ENCODE measurements at regions not wholly inside any gene's neighbourhood (a gene's known extent, or its start where the extent isn't known, plus 50 kb on each side); places are given as distances from the start of the nearest gene placed in this dataset.

DNA sequence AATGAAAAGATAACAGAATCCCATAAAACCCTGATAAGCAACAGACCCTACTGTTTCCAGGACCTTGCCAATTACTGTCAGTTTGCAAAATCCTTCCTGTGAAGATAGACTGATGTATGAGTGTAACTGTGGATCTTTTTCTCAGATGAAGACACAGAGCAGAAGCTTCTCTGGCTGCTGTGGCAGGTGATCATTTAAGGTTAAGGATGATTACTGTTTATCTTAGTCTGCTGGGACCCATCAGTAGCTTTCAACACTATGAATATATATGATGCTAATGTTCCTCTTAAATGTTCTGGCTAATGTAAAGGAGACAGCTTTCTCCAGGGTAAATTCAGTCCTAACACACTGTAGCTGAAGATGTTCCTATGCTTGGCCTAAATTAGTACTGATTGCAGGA lies 56.0 kb upstream of the CTTNBP2 start:
- no peak for DNase-seq (ENCODE audit: low read depth)

DNA sequence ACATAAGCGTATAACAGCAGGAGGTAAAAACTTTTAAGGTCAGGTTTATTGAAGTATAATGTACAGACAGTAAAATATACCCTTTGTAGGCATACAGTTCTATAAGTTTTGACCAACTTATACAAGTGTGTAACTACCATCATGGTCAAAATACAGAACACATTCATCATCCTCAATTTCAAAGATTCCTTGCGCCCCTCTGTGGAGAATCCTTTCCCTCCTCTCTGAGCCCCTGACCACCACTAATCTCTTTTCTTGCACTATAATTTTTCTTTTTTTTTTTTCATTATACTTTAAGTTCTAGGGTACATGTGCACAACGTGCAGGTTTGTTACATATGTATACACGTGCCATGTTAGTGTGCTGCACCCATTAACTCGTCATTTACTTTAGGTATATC lies 58.1 kb upstream of the CTTNBP2 start:
- no peak for DNase-seq (ENCODE audit: low read depth)

DNA sequence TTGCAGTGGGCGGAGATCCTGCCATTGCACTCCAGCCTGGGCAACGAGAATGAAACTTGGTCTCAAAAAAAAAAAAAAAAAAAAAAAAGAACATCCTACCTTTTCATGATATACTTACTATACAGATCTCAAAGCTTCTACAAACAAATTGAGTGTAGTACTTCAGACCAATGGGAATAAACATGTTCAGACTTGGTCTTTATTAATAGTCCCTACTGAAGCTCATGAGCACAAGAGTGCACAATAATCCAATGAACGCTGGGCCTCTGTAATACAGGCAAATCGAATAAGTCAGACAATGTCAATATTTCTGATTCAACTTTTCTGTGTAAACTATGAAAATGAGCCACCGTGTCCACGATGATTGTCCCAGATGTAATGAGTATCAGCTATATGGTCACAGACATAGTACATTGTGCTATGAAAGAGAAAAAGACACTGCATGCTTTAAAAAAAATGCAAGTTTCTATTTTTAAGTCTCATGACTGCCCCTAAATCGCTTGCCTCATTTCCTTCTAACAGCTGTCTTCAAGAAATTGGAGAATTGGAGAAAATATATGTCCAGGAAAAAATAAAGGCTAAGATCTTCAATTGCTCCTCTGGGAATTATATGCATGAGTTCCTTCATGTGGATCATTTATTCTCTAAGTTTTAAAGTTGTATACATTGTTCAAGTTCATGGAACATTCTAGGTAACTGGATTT lies 64.0 kb upstream of the CTTNBP2 start:
- no peak for DNase-seq (ENCODE audit: low read depth)

DNA sequence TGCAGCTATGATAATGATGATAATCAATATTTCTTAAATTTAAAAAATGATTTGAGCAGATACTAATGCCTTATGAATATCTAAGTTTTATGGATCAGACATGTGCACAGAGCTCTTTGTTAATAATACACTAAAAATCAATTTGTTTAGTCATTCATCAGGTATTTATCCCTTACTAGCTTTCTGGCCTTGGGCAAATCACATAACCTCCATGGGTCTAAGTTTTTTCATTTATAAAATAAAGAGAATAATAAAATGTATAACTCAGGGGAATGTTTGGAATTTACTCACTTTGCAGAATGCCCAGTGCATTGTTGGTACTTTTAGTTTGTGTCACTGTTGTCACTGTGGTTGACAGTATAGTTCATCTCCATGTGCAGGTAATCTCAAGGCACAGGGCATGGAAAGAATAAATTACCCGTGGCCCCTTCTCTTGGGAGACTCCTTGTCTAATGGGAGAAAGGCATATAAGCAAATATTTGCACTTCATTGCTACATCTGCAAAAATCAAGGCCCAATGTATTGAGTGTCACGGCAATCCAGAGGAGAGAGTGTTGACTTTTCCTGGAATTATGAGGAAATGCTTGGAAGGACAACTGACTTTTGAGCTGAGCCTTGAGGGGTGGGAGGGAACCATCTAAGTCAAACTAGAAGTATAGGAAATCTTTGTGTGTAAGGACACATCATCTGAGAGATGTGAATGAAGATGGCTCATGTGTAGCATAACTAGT lies 64.7 kb upstream of the CTTNBP2 start:
- no peak for DNase-seq (ENCODE audit: low read depth)

DNA sequence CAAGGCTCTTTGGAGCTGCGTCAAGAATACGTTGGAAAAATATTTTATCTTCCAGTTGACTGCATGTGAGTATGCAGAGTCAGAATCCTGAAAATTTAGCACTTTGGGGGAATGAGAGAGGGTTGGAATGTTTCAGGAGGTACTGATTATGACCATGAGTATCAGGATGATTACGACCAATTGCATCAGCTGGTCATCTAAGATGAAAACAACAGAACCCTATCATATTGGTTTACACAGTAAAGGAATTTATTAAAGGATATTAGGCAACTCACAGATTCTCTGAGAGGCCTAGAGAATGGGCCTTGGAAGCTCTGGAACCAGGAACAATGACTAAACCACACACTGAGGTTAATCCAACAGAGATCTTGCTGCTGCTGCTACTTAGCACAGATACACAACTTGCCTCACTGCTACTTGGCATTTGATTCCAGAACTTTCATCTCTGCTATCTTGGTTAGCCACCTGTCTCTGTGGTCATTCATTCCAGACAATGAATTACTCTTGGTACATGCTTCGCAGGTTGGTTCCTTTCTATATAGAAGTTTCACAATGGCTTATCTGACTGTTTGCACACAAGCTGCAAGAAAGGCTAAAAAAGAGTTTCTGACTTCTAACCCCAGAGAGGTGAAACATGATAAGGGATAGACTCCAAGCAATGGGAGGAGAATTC lies 68.0 kb upstream of the CTTNBP2 start:
- no peak for DNase-seq (ENCODE audit: low read depth)

GRCh38 chr7:117942780-117943179 lies 69.5 kb upstream of the CTTNBP2 start:
- no peak for DNase-seq (ENCODE audit: low read depth)

DNA sequence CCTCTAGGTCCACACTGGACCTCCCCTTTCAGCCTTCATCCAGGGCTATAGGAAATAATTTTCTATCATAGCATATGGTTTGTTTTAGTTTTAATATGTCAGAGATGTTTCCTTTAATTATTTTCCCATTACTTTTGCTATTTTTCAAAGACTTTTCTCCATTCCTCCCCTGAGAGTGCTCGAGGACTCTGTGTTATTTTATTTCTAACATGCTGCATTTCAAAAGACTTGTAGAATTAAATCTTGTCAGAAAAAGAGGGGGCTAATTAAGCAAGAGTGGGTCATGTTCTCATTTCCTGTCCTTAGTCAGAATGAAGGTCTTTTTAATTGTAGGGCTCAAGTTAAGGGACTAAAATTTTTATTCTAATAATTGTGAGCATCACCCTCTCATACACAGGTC lies 71.6 kb upstream of the CTTNBP2 start:
- no peak for DNase-seq (ENCODE audit: low read depth)

GRCh38 chr7:117946151-117946633 lies 73.0 kb upstream of the CTTNBP2 start:
- no peak for DNase-seq (ENCODE audit: low read depth)

GRCh38 chr7:117949232-117949631 lies 76.0 kb upstream of the CTTNBP2 start:
- DNase-seq (ENCODE audit: low read depth) = no peak

DNA sequence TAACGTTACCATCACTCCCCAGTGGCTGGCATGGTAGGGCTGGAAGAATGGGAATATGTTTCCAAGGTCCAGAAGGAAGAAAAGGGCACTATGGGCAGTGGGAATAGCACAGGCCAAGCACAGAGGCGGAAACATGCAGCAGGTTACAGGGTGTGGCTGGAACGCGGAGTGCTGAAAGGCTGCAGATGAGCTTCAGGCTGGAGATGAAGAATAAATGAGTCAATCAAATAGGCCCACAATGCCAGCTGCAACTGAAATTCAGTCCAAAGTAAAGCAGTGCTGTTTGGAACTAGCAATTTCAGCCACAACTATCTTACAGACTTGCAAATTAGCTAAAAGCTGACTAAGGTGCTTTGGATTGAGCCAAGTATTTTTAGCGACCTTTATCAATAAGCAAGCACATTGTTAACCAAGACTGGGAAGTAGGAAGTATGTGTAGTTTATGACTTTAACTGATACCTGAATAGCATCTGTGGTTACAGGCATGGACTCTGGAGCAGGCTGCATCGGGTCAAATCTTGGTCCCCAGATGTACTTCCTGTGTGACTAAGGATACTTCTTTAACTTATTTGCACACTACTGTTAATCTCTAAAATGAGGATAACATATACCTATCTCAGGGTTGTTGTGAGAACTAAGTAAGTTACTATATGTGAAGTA lies 77.5 kb upstream of the CTTNBP2 start:
- DNase-seq (ENCODE audit: low read depth) = no peak

- no peak for DNase-seq (ENCODE audit: low read depth)
Measured at GRCh38 chr7:117951285-117951684, 78.0 kb upstream of the CTTNBP2 start.

DNA sequence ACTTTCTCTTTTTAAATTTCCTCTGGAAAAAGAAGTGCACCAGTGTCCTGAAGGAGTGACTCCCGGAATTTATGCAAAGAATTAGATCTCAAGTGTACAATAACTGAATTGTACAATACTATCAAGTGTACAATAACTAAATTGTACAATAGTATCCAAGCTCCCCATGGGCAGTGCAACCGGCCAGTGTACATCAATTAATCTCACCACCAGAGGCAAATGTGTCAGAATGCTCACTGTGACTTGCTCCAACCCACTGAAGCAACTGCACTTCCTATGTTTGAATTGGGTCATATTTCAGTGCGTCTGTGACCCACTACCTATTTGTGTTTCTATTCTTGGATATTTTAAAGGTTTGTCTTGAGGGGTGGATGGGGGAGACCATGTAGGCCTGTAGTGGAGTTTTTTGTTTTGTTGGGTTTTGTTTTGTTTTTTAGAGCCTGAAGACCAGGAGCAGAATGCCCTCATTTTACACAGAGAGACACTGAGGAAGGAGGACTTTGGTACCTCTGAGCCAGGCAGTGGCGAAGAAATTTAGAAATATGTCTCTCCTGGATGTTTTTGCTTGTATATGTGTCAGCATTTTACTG lies 78.5 kb upstream of the CTTNBP2 start:
- no peak for DNase-seq (ENCODE audit: low read depth)

- no peak for DNase-seq (ENCODE audit: low read depth)
Measured at GRCh38 chr7:117955046-117955445, 81.8 kb upstream of the CTTNBP2 start.

- no peak for DNase-seq (ENCODE audit: low read depth)
Measured at GRCh38 chr7:117960351-117960750, 87.1 kb upstream of the CTTNBP2 start.

DNA sequence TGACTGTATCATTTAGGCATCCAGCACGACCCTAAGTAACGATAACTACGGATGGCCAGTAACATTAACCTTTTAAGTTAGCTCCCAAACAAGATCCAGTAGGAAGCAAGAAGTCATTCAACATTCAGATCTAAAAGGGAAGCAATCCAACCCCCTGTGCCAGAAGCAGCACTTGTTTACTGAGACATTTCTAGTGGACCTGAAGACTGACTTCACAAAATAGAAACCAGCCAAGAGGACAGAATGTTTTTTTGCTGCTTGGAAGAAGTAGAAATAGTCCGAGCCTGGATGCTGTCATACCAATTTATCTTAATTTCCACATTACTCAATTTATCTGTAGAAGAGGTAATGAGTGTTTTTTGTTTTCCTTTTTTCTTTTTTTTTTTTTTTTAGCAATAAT lies 88.0 kb upstream of the CTTNBP2 start:
- no peak for DNase-seq (ENCODE audit: low read depth)

DNA sequence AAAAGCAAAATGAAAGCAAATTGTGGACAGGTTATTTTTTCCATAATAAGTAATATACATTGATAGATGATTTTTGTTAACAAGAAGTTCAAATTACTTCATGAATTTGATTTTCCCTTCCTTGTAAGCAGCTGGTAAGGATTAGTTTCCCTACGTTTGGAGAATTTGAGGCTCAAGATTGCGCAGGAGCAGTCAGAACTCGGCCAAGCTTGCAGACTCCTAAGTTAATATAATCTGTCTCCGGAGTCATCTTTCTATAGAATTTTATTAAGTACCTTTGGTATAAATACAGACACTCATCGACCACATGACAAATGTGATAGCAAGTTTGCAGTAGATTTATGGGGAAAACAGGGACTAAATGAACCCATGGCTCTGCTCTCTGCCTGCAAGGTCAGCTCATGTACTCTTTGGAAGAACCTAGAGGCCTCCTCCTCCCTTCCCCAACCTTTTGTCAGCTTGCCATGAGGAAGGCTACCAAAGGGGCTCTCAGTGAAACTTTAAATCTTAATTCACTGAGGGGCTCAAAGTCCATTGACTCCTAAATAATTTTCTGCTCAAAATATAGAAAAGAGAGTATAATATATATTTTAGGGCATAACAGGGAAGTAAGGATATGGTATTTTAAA lies 89.2 kb upstream of the CTTNBP2 start:
- DNase-seq (ENCODE audit: low read depth) = no peak

DNA sequence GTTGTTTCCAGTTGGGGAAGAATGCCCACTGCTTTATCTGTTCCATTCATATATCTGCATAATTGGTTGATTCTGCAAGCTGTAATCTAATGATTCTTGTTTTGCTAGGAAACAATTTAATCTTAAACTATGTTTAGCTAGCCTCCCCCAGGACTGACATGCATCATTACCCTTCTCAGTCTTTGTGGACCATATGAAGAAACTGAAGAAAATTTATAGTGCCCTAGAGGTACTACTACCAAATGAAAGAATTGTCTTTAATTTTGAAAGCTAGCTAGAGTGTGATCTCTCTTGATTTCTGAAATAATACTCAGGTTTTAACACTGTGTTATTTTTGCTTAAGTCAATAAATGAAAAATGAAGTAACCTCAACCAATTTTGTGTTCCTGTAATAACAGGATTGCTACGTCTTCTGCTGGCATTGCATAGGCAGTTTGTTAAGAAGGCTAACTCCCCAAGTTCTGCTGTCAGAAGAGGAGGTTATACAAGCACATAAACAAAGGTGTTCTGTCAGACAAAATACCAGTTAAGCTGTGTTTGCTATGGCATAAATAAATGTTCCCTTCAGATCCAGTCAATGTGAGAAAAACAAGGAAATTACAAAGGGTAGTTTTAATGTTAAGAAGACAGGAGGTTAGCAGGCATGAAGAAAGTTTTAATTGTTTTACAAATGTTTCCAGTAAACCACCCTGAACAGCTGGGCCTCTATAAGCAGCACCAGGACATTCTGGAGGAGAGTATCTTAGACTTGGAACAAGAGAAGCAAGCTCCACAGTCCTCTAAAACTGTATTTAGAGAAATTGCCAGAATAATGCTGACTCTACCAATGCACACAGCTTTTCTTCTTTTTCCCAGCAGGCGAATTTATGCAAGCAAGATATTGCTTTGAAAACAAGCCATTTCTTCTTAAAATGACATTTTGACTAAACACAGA lies 90.3 kb upstream of the CTTNBP2 start:
- no peak for DNase-seq (ENCODE audit: low read depth)

DNA sequence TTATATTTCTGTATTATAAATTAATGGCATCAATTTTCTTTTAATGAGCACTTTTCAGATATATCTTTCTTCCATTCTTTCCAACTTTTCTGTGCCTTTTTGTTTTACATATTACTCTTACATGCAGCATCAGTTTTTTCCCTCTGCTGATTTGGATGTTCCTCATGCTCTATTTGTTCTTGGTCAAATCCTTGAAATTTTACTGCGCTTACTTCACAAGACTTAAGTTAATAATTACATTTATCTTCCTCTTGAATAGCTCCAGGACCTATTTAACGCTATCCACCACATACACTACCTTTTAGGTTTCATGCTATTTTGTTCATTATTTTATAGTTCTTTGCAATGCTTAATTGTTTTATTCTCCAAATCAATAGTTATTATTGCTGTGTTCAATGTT lies 97.6 kb upstream of the CTTNBP2 start:
- DNase-seq (ENCODE audit: low read depth) = no peak

DNA sequence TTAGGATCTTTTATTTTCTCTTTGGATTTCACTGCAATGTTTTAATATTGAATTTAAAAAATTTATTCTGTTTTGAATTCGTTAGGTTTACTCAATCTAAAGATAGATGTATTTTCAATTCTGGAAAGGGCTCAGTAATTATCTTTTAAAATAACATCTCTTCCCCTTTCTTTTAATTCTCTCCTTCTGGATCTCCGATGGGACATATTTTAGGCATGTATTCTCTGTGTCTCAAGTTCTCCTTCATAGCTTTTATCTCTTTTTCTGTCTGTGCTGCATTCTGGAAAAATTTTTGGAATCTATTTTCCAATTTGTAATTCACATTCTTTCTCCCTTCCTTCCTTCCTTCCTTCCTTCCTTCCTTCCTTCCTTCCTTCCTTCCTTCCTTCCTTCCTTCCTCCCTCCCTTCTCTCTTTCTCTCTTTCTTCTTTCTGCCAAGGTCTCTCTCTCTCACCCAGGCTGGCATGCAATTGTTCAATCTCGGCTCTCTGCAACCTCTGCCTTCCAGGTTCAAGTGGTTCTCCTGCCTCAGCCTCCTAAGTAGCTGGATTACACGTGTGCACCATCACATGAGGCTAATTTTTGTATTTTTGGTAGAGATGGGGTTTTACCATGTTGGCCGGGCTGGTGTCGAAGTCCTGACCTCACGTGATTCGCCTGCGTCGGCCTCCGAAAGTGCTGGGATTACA lies 98.5 kb upstream of the CTTNBP2 start:
- DNase-seq (ENCODE audit: low read depth) = no peak

GRCh38 chr7:117972606-117973005 lies 99.4 kb upstream of the CTTNBP2 start:
- DNase-seq (ENCODE audit: low read depth) = no peak

Measured in stimulated activated CD8-positive, alpha-beta memory T cell treated with anti-CD3 and anti-CD28 coated beads, Interleukin-4, amount 100 ng/mL, for 24 hours (primary cell).